ENCODE measurements at regions not wholly inside any gene's neighbourhood (a gene's known extent, or its start where the extent isn't known, plus 50 kb on each side); places are given as distances from the start of the nearest gene placed in this dataset.

- Histone ChIP-seq H3K4me3 (replicated peaks in 1 of 4; ENCODE audit: control extremely low read depth in 1 of 4, insufficient read depth in 1 of 4, low read depth in 3 of 4, low read length in 4 of 4) (no peak overlapping the region), H3K27ac (ENCODE audit: insufficient read depth, low read length) (no peak overlapping the region), H3K4me1 (ENCODE audit: control insufficient read depth, extremely low read depth, insufficient read depth, low read length) (no peaks in the 10 kb centered on the region), H3K9ac (ENCODE audit: insufficient read depth, low read length) (no peak overlapping the region), H4K20me1 (ENCODE audit: control insufficient read depth, extremely low read depth, insufficient read depth, low read length) (no peaks in the 10 kb centered on the region), H3K79me2 (ENCODE audit: control insufficient read depth, insufficient read depth, low read length) (no peaks in the 10 kb centered on the region), H3K27me3 (ENCODE audit: control insufficient read depth, insufficient read depth, low read length) (no peaks in the 10 kb centered on the region), H3K4me2 (ENCODE audit: extremely low read depth, insufficient read depth, low read length) (no peak overlapping the region), H3K9me3 (ENCODE audit: control insufficient read depth, insufficient read depth, low read depth, low read length) (no peaks in the 10 kb centered on the region), H3K36me3 (ENCODE audit: control insufficient read depth, insufficient read depth, low read length) (no peaks in the 10 kb centered on the region), H2AFZ (ENCODE audit: low read length) (no peak overlapping the region)
- peak in 1 of 2 donors; percentile 75 for DNase-seq (ENCODE audit: low read depth in 2 of 2)
- no peak for TF ChIP-seq EZH2 (IDR thresholded peaks at IDR 0.05; ENCODE audit: low read length, missing control alignments)
- TF ChIP-seq CTCF (conservative IDR thresholded peaks at IDR 0.05 in 1 of 2, IDR thresholded peaks at IDR 0.05 in 1 of 2; ENCODE audit: low read depth in 1 of 2, low read length in 2 of 2) = no peak
Measured at GRCh38 chr9:79263628-79264027, 308.1 kb upstream of the TLE4 start.

GRCh38 chr9:79264041-79264440, 307.7 kb upstream of the TLE4 start:
- Histone ChIP-seq H3K4me2 (ENCODE audit: extremely low read depth, insufficient read depth, low read length) (no peak overlapping the region), H3K4me3 (replicated peaks in 1 of 4; ENCODE audit: control extremely low read depth in 1 of 4, insufficient read depth in 1 of 4, low read depth in 3 of 4, low read length in 4 of 4) (no peak overlapping the region), H3K4me1 (ENCODE audit: control insufficient read depth, extremely low read depth, insufficient read depth, low read length) (no peaks in the 10 kb centered on the region), H3K36me3 (ENCODE audit: control insufficient read depth, insufficient read depth, low read length) (no peaks in the 10 kb centered on the region), H3K79me2 (ENCODE audit: control insufficient read depth, insufficient read depth, low read length) (no peaks in the 10 kb centered on the region), H3K27ac (ENCODE audit: insufficient read depth, low read length) (no peak overlapping the region), H2AFZ (ENCODE audit: low read length) (no peak overlapping the region), H3K9ac (ENCODE audit: insufficient read depth, low read length) (no peak overlapping the region), H4K20me1 (ENCODE audit: control insufficient read depth, extremely low read depth, insufficient read depth, low read length) (no peaks in the 10 kb centered on the region), H3K9me3 (ENCODE audit: control insufficient read depth, insufficient read depth, low read depth, low read length) (no peaks in the 10 kb centered on the region), H3K27me3 (ENCODE audit: control insufficient read depth, insufficient read depth, low read length) (no peaks in the 10 kb centered on the region)
- DNase-seq (ENCODE audit: low read depth in 2 of 2) = peak in 1 of 2 donors; percentile 2
- TF ChIP-seq EZH2 (IDR thresholded peaks at IDR 0.05; ENCODE audit: low read length, missing control alignments) (no peak), CTCF (conservative IDR thresholded peaks at IDR 0.05 in 1 of 2, IDR thresholded peaks at IDR 0.05 in 1 of 2; ENCODE audit: low read depth in 1 of 2, low read length in 2 of 2) (no peak)

GRCh38 chr9:79264511-79265355, 307.0 kb upstream of the TLE4 start:
- H3K9ac ChIP-seq (ENCODE audit: insufficient read depth, low read length) = no peak overlapping the region

More at GRCh38 chr9:79264511-79265355, 307.0 kb upstream of the TLE4 start:
- DNase-seq (ENCODE audit: low read depth in 2 of 2) = peak in 1 of 2 donors; percentile 18
- Histone ChIP-seq H3K4me1 (ENCODE audit: control insufficient read depth, extremely low read depth, insufficient read depth, low read length) (no peaks in the 10 kb centered on the region), H3K4me2 (ENCODE audit: extremely low read depth, insufficient read depth, low read length) (no peak overlapping the region), H3K36me3 (ENCODE audit: control insufficient read depth, insufficient read depth, low read length) (no peaks in the 10 kb centered on the region), H3K9me3 (ENCODE audit: control insufficient read depth, insufficient read depth, low read depth, low read length) (no peaks in the 10 kb centered on the region), H4K20me1 (ENCODE audit: control insufficient read depth, extremely low read depth, insufficient read depth, low read length) (no peaks in the 10 kb centered on the region), H3K79me2 (ENCODE audit: control insufficient read depth, insufficient read depth, low read length) (no peaks in the 10 kb centered on the region), H2AFZ (ENCODE audit: low read length) (no peak overlapping the region), H3K27me3 (ENCODE audit: control insufficient read depth, insufficient read depth, low read length) (no peaks in the 10 kb centered on the region), H3K27ac (ENCODE audit: insufficient read depth, low read length) (no peak overlapping the region), H3K4me3 (replicated peaks in 1 of 4; ENCODE audit: control extremely low read depth in 1 of 4, insufficient read depth in 1 of 4, low read depth in 3 of 4, low read length in 4 of 4) (no peak overlapping the region)
- TF ChIP-seq EZH2 (IDR thresholded peaks at IDR 0.05; ENCODE audit: low read length, missing control alignments) (no peak), CTCF (conservative IDR thresholded peaks at IDR 0.05 in 1 of 2, IDR thresholded peaks at IDR 0.05 in 1 of 2; ENCODE audit: low read depth in 1 of 2, low read length in 2 of 2) (no peak)
